GM18508 (cell line): ENCODE measurements at regions not wholly inside any gene's neighbourhood (a gene's known extent, or its start where the extent isn't known, plus 50 kb on each side); places are given as distances from the start of the nearest gene placed in this dataset.

ENCODE experiments used
- ATAC-seq: cut with Tn5 transposase; IDR thresholded peaks from one replicate; pipeline ENCODE4 v1.9.1; 2021; ENCODE audit warnings: moderate number of reproducible peaks; ENCODE audit not compliant: insufficient read depth, unreplicated experiment

- ATAC-seq = no peak
Measured at GRCh38 chr17:72526769-72527168, 405.9 kb downstream of the SOX9 start.

- no peak for ATAC-seq
Measured at GRCh38 chr17:72527789-72528188, 407.0 kb downstream of the SOX9 start.

GRCh38 chr17:72528683-72529082, 407.9 kb downstream of the SOX9 start:
- no peak for ATAC-seq

GRCh38 chr17:72529386-72529785, 408.6 kb downstream of the SOX9 start:
- ATAC-seq = no peak

DNA sequence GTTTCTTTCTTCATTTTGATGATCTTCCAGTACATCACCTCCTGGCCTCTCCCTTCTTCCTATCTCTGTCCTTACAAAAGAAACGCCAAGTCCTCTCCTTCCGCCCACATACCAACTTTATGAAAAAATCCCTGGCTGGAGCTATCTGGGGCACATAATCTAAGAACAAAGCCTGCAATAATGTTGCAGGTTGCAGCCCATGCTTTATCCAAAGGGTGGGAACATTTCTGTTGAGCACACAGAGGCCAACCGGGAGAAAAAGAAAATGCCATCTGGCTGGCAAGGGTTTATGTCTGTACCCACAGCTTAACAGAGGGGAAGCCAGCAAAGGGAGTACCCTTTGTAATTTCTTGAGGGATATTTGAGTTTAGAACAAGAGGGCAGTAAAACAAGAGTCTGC, 409.6 kb downstream of the SOX9 start:
- no peak for ATAC-seq

- ATAC-seq = no peak
Measured at GRCh38 chr17:72531729-72532128, 410.9 kb downstream of the SOX9 start.

- no peak for ATAC-seq
Measured at GRCh38 chr17:72534265-72534664, 413.4 kb downstream of the SOX9 start.

DNA sequence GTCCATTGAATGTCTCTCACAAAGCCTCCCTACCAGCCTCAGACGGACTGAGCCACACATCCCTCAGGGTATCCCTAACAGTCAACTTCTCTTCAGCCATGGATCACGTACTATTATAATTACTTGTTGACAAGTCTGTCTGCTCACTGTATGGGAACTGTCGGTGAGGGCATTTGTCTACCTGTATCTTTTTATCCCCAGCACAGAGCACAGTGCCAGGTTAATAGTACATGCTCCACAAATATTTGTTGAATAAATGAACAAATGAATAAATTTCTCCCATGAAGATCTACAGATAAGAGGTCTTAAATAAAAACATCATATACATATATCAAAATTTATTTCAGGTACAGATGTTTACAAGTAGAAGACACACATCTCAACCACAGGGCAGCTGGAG, 414.0 kb downstream of the SOX9 start:
- no peak for ATAC-seq

DNA sequence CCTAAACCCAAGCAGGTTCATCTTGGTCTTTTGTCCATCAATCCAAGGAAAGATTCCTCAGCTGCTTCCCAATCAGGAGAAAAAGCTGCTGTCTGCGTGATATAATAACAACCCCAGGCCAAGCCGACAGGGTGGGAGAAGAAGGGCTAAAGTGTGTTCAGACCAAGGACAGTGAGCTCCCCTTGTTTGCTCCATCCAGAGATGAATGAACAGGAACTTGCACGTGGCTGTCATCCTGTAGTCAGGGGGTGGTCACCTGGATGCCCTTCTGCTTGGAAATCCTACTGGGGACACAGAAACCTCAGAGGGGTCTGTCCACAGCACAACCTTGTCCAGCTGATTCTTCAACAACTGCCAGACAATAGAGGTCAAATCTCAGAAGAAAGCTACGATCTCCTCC, 414.5 kb downstream of the SOX9 start:
- ATAC-seq = no peak

DNA sequence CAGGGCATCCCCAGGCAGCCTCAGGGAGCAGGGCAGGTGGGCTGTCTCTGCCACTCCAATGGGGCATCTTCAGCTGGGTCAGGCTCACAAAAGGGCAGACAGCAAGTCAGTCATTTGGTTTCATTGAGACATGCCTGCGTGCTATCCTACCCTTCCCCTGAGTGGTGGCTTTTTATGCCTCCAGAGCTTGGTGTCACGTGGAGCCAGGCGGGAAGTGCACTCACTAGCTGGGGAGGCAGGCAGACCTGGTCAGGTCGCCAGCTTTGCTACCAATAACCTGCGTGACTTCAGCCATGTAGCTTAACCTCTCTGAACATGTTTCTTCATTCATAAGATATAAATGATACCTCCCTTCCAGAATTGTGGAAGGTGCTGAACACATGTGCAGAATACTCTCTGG, 415.0 kb downstream of the SOX9 start:
- ATAC-seq = no peak

GRCh38 chr17:72536788-72537187, 416.0 kb downstream of the SOX9 start:
- no peak for ATAC-seq

DNA sequence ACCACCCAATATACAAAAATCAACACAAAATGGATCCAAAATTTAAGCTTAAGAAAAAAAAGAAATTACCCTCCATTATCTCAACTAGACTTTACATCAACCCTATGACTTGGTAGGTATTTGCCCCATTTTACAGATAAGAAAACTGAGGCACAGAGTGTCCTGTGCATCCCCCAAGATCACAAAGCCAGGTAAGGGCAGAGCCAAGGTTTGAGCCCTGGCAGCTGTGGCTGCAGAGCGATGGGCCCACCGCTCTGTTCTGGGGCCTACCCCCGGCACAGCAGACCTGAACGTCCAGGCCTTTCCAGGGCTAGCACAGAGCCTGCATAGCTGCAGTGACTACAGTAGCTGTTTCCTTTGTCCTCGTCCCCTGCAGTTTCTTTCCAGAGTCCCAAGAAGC, 417.6 kb downstream of the SOX9 start:
- ATAC-seq = no peak

- ATAC-seq = no peak
Measured at GRCh38 chr17:72538901-72539352, 418.1 kb downstream of the SOX9 start.

DNA sequence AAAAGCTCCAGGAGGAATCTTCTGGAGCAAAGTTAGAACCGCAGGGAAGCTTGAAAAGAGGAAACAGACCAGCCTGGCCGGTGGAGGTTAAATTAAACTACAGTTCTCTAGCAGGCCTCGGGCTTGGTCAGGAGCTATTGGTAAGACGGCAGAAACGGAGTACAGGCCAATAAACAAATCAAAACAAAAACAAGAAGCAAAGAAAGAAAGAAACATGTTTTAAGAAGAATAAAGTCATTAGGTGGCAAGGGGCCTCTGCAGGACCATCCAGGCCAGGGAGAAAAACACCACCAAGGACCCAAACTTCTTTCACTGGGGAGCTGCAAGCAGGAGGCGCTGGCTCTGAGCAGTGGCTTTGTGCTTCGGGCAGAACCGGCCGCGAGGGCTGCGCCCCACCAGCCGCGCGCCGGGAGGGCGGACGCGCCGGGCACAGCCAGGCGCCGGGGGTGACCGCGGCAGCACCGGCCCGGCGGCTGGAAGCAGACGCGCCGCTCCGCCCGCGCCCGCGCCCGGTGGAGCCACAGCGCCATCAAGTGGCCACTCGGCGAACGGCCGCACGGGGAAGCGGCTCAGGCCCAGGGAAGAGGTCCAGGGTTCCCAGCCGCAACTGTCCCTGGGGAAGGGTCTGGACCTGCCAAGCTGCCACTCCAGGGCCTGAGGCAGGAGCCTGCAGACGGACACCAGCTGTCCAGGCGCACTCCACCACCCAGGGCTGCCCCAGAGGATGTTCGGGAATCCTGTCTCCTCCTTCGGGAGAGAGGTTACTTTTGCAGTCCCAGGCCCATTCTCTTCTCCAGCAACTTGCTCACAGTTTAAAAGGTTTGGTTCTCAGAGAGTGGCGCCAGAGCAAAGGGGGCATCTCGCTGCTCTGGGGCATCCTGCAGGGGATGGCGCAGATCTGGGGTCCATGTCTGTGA, 419.4 kb downstream of the SOX9 start:
- ATAC-seq = no peak

DNA sequence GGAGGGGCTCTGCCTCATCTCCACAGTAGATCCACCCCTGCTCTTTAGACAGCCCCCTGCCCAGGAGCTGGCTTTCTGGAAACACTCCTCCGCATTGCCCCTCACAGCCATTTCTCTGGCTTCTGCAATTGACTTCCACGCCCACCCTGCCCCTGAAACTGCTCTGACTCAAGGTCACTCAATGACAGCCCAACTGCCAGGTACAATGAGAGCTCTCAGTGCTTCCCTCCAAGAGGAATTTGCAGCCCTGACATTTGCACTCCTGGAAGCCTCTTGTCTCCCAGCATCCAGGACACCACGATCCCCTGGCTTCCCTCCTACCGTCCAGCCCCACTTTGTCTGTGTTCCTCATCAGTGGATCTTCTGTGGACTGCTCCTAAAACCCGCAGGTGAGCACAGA, 421.5 kb downstream of the SOX9 start:
- ATAC-seq = no peak

DNA sequence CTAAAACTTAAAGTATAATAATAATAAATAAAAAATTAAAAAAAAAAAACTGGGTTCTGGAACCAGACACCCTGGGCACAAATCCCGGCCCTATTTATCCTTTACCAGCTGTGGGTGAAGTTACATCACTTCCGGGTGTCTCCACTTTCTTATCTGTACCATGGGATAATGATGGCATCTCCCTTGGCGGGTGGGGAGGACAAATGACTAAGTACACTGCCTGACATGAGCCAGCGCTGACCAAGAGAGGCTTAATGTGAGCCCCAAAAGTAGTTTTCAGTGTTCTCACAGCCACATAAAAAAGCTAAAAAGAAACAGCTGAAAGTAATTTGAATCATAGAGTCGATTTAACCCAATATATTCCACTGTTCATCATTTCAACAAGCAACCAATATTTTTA, 424.9 kb downstream of the SOX9 start:
- ATAC-seq = no peak

DNA sequence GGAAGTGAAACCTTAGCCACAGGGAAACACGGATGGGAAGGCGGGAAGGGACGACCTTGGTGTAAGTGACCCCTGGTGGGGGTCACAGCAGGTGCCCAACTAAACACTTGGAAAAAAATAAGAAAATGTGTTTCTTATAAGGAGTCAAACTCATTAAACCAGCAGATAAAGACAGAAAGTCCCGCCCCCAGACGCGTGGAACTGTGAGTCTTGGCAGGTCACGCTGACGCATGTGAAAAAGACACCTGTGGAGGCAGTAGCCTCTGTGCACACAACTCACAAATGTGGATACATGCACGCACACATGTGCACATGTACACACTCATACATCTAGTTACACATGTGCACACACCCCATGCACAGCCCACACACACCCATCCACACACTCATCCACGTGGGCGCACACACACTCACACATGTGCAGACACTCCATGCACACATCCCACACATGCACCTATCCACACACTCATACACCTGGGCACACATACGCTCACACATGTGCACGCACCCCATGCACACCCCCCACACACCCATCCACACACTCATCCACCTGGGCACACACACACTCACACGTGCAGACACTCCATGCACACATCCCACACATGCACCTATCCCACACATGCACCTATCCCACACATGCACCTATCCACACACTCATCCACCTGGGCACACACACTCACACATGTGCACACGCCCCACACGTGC, 432.4 kb downstream of the SOX9 start:
- no peak for ATAC-seq

GRCh38 chr17:72554508-72554907, 433.7 kb downstream of the SOX9 start:
- no peak for ATAC-seq

DNA sequence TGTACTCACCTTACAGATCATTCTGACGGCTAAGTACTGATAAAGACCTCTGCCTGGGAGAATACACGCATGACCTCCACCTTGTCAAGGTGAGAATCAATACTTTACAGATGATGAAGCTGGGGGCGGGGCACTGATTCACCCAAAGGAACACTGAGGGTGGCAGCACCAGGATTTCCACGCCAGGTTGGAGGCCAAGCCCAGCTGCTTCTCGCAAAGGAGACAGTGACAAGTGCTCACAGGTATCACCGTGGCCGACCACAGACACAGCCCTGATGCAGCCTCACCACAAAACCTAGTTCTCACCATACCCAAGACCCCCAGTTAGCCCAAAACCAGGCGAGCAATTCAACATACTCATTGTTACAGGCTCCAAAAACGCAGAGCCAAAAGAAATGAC, 434.2 kb downstream of the SOX9 start:
- no peak for ATAC-seq

GRCh38 chr17:72556944-72557826, 436.4 kb downstream of the SOX9 start:
- no peak for ATAC-seq
